ENCODE measurements at regions not wholly inside any gene's neighbourhood (a gene's known extent, or its start where the extent isn't known, plus 50 kb on each side); places are given as distances from the start of the nearest gene placed in this dataset.

DNA sequence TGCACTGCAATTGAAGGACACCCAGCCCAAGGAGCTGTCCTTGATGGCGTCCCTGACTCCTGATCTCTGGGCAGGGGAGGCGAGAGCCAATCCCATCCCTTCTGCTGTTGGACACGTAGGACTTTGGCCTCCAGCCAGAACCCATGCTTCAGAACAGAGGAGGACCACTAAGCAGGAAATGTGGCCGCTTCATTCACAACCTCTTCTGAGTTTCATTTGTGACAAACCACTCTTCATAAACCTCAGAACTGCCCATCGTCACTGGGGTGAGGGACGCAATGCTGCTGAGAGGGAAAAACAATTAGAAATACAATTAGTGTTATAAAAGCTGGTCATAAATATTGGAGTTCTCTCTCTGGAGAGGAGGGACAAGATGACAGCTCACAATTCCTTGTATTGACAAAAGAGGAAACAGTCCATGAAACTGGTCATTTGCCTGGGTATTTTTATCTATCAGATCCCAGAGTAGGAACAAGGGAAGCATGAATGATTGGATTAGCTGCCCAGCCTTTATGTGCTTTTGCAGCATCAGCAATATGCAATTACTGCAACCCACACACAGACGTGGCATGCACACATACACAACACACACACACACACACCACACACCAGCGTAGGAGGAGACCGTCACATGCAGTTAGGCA lies 216.5 kb upstream of the CADM1 start:
- DNase-seq = no peak
- H2BK5ac ChIP-seq (ENCODE audit: low read depth, low read length, poor library complexity) = no peak overlapping the region
- no peak overlapping the region for H3K27ac ChIP-seq (ENCODE audit: low read depth, low read length)
- H3K36me3 ChIP-seq (ENCODE audit: control insufficient read depth in 1 of 2, insufficient read depth in 2 of 2, low read length in 2 of 2) = no peaks in the 10 kb centered on the region
- no CpG with 5 or more reads among the region's 9 CpGs for WGBS (ENCODE audit: extremely low coverage, insufficient coverage, insufficient read length)
- H3K4ac ChIP-seq (ENCODE audit: low read depth, low read length) = no peak overlapping the region
- no peak overlapping the region for H3K4me2 ChIP-seq (ENCODE audit: low read length)
- H4K91ac ChIP-seq (ENCODE audit: low read depth, low read length) = no peak overlapping the region
- peaks cover 4 to 5% of the 10 kb centered on the region in 2 experiments for H3K4me1 ChIP-seq (ENCODE audit: control insufficient read depth in 1 of 2, insufficient read depth in 2 of 2, low read length in 2 of 2)
- no peak overlapping the region for H3K18ac ChIP-seq (ENCODE audit: low read length)
- no peak overlapping the region for H3K9ac ChIP-seq (ENCODE audit: low read length)
- H3K4me3 ChIP-seq (ENCODE audit: low read depth, low read length) = no peak overlapping the region
- peaks cover 2% of the 10 kb centered on the region for H3K79me2 ChIP-seq (ENCODE audit: control insufficient read depth, insufficient read depth, low read length, poor library complexity)
- H3K79me1 ChIP-seq (ENCODE audit: low read length) = peaks cover 7% of the 10 kb centered on the region
- no peak overlapping the region for H2AK5ac ChIP-seq (ENCODE audit: low read length)
- no peak overlapping the region for H2BK120ac ChIP-seq (ENCODE audit: insufficient read depth, low read length, poor library complexity)
- H2BK12ac ChIP-seq (ENCODE audit: low read length) = no peak overlapping the region
- no peak overlapping the region for H2AFZ ChIP-seq (ENCODE audit: insufficient read depth, low read length, poor library complexity)
- H3K27me3 ChIP-seq (ENCODE audit: insufficient read depth, low read length) = no peaks in the 10 kb centered on the region
- H3K14ac ChIP-seq (ENCODE audit: low read length) = no peak overlapping the region
- H3K9me3 ChIP-seq (ENCODE audit: insufficient read depth, low read depth, low read length) = peaks cover 2% of the 10 kb centered on the region
- H3K23ac ChIP-seq (ENCODE audit: low read length) = no peak overlapping the region
- H4K12ac ChIP-seq (ENCODE audit: low read depth, low read length) = no peak overlapping the region
- no peak overlapping the region for H4K8ac ChIP-seq (ENCODE audit: low read depth, low read length)

DNA sequence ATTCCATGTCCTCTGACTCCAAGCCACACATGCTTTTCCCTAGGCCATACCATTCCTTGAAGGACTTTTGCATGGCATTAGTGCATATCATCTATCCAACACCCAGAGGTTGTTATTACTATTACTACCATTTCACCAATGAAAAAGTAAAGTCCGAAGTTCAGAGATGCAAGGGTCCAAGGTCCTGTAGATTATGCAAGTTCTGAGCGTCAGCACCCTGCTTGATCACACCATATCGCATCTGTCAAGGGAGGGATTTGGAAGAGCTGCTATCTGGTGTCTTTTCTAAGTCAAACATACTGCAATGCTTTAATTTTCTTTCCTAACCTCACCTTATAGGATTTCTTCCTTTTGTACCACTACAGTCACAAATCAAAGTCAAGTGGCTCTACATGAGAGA lies 214.7 kb upstream of the CADM1 start:
- H3K9ac ChIP-seq (ENCODE audit: low read length) = no peak overlapping the region
- no peak overlapping the region for H3K14ac ChIP-seq (ENCODE audit: low read length)
- no peak overlapping the region for H2BK12ac ChIP-seq (ENCODE audit: low read length)
- no peak overlapping the region for H3K4ac ChIP-seq (ENCODE audit: low read depth, low read length)
- no peak overlapping the region for H2BK5ac ChIP-seq (ENCODE audit: low read depth, low read length, poor library complexity)
- peaks cover 12% of the 10 kb centered on the region in 2 experiments for H3K4me1 ChIP-seq (ENCODE audit: control insufficient read depth in 1 of 2, insufficient read depth in 2 of 2, low read length in 2 of 2)
- no peak overlapping the region for H3K27ac ChIP-seq (ENCODE audit: low read depth, low read length)
- H3K79me2 ChIP-seq (ENCODE audit: control insufficient read depth, insufficient read depth, low read length, poor library complexity) = peaks cover 2% of the 10 kb centered on the region
- no peak overlapping the region for H3K4me2 ChIP-seq (ENCODE audit: low read length)
- H4K12ac ChIP-seq (ENCODE audit: low read depth, low read length) = no peak overlapping the region
- no peak overlapping the region for H2AFZ ChIP-seq (ENCODE audit: insufficient read depth, low read length, poor library complexity)
- no peak overlapping the region for H3K4me3 ChIP-seq (ENCODE audit: low read depth, low read length)
- H4K91ac ChIP-seq (ENCODE audit: low read depth, low read length) = no peak overlapping the region
- H4K8ac ChIP-seq (ENCODE audit: low read depth, low read length) = no peak overlapping the region
- no peak overlapping the region for H3K23ac ChIP-seq (ENCODE audit: low read length)
- peaks cover 10% of the 10 kb centered on the region for H3K79me1 ChIP-seq (ENCODE audit: low read length)
- H2AK5ac ChIP-seq (ENCODE audit: low read length) = no peak overlapping the region
- no peak for DNase-seq
- H3K36me3 ChIP-seq (ENCODE audit: control insufficient read depth in 1 of 2, insufficient read depth in 2 of 2, low read length in 2 of 2) = no peaks in the 10 kb centered on the region
- H3K27me3 ChIP-seq (ENCODE audit: insufficient read depth, low read length) = no peaks in the 10 kb centered on the region
- no peak overlapping the region for H2BK120ac ChIP-seq (ENCODE audit: insufficient read depth, low read length, poor library complexity)
- H3K9me3 ChIP-seq (ENCODE audit: insufficient read depth, low read depth, low read length) = no peaks in the 10 kb centered on the region
- no CpG with 5 or more reads among the region's 3 CpGs for WGBS (ENCODE audit: extremely low coverage, insufficient coverage, insufficient read length)
- H3K18ac ChIP-seq (ENCODE audit: low read length) = no peak overlapping the region

DNA sequence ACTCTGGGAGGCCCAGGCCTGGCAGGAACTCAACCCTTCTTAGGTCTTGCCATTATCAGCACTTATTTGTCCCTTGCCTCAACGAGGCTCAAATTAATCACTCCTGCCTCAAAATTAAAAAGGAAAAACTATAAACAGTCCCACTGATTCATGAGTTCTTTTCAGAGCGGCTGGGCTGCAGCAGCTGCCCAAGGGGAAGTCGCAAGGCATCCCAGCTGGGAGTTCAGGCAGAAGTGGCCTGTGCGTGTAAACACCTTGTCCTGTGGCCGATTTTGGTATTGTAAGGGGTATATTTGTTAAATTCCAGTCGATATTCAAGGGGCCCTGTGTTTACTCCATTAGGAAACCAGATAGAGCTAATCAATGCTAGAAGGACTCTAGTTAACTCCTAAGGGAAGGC lies 213.9 kb upstream of the CADM1 start:
- no peak overlapping the region for H2BK12ac ChIP-seq (ENCODE audit: low read length)
- H3K79me2 ChIP-seq (ENCODE audit: control insufficient read depth, insufficient read depth, low read length, poor library complexity) = peaks cover 2% of the 10 kb centered on the region
- no peak overlapping the region for H3K4me3 ChIP-seq (ENCODE audit: low read depth, low read length)
- H2BK5ac ChIP-seq (ENCODE audit: low read depth, low read length, poor library complexity) = no peak overlapping the region
- no peak overlapping the region for H3K4ac ChIP-seq (ENCODE audit: low read depth, low read length)
- no peak overlapping the region for H2AK5ac ChIP-seq (ENCODE audit: low read length)
- H3K79me1 ChIP-seq (ENCODE audit: low read length) = peaks cover 10% of the 10 kb centered on the region
- no peak overlapping the region for H3K9ac ChIP-seq (ENCODE audit: low read length)
- H3K36me3 ChIP-seq (ENCODE audit: control insufficient read depth in 1 of 2, insufficient read depth in 2 of 2, low read length in 2 of 2) = no peaks in the 10 kb centered on the region
- no peak overlapping the region for H4K12ac ChIP-seq (ENCODE audit: low read depth, low read length)
- no peak overlapping the region for H2AFZ ChIP-seq (ENCODE audit: insufficient read depth, low read length, poor library complexity)
- H3K27ac ChIP-seq (ENCODE audit: low read depth, low read length) = no peak overlapping the region
- no peak overlapping the region for H3K4me2 ChIP-seq (ENCODE audit: low read length)
- no peak for DNase-seq
- no peak overlapping the region for H3K14ac ChIP-seq (ENCODE audit: low read length)
- peaks cover 12% of the 10 kb centered on the region in 2 experiments for H3K4me1 ChIP-seq (ENCODE audit: control insufficient read depth in 1 of 2, insufficient read depth in 2 of 2, low read length in 2 of 2)
- no peak overlapping the region for H4K91ac ChIP-seq (ENCODE audit: low read depth, low read length)
- no peak overlapping the region for H2BK120ac ChIP-seq (ENCODE audit: insufficient read depth, low read length, poor library complexity)
- H3K27me3 ChIP-seq (ENCODE audit: insufficient read depth, low read length) = no peaks in the 10 kb centered on the region
- WGBS (ENCODE audit: extremely low coverage, insufficient coverage, insufficient read length) = no CpG with 5 or more reads among the region's 6 CpGs
- no peaks in the 10 kb centered on the region for H3K9me3 ChIP-seq (ENCODE audit: insufficient read depth, low read depth, low read length)
- no peak overlapping the region for H4K8ac ChIP-seq (ENCODE audit: low read depth, low read length)
- no peak overlapping the region for H3K23ac ChIP-seq (ENCODE audit: low read length)
- no peak overlapping the region for H3K18ac ChIP-seq (ENCODE audit: low read length)

DNA sequence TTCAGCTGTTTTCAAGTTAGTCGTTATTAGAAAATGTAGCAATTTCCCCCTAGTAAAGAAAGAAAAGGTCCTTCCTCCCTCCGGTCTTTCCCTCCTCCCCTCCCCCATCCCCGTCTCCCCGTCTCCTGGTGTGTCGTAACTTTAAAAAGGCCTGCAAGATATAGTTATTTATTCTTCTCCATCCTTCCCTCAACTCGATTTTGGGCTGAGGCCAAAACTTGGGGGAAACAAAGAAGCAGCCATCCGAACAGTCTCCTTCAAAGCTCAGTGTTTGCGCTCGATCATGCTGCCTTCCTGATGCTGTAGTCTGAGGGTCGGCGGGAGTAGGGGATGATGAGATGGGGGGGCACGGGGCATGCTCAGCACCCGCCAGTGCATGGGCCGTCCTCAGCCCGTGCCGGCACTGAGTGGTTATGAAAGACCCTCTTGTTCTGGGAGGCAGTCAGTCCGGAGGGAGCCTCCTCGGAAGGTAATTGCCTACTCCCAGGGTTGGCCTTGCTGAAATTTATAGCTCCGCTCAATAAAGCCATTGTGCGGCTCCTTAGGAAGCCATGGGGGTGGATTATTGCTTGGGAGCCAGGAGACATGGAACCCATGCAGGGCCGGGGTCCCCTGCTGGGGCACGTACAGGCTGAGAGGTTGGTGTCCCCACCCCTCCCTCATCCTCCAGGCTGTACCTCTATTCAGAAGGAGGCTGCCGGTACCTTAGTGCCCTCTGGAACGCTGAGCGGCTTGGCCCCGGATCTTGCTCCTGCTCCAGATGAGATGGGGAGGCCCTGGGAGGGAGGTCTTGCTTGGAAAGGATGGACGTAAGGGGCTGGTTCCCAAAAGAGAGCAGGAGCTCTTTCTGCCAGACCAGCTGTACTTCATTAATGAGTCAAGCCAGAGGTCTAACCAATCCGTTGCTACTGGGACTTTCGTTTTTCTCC lies 212.7 kb upstream of the CADM1 start:
- Histone ChIP-seq H3K27ac (ENCODE audit: low read depth, low read length) (no peak overlapping the region), H3K9me3 (ENCODE audit: insufficient read depth, low read depth, low read length) (no peaks in the 10 kb centered on the region), H3K79me2 (ENCODE audit: control insufficient read depth, insufficient read depth, low read length, poor library complexity) (peaks cover 2% of the 10 kb centered on the region), H3K23ac (ENCODE audit: low read length) (no peak overlapping the region), H3K79me1 (ENCODE audit: low read length) (peaks cover 10% of the 10 kb centered on the region), H3K4me3 (ENCODE audit: low read depth, low read length) (no peak overlapping the region), H3K4me1 (ENCODE audit: control insufficient read depth in 1 of 2, insufficient read depth in 2 of 2, low read length in 2 of 2) (peaks cover 12% of the 10 kb centered on the region in 2 experiments), H3K4ac (ENCODE audit: low read depth, low read length) (no peak overlapping the region), H4K91ac (ENCODE audit: low read depth, low read length) (no peak overlapping the region), H4K12ac (ENCODE audit: low read depth, low read length) (no peak overlapping the region), H3K4me2 (ENCODE audit: low read length) (no peak overlapping the region), H2BK120ac (ENCODE audit: insufficient read depth, low read length, poor library complexity) (no peak overlapping the region), H3K27me3 (ENCODE audit: insufficient read depth, low read length) (no peaks in the 10 kb centered on the region), H3K14ac (ENCODE audit: low read length) (peak overlapping the region; percentile 6), H2BK12ac (ENCODE audit: low read length) (no peak overlapping the region), H2AK5ac (ENCODE audit: low read length) (peak overlapping the region; percentile 35), H4K8ac (ENCODE audit: low read depth, low read length) (no peak overlapping the region), H3K36me3 (ENCODE audit: control insufficient read depth in 1 of 2, insufficient read depth in 2 of 2, low read length in 2 of 2) (no peaks in the 10 kb centered on the region), H3K18ac (ENCODE audit: low read length) (no peak overlapping the region), H2AFZ (ENCODE audit: insufficient read depth, low read length, poor library complexity) (no peak overlapping the region), H2BK5ac (ENCODE audit: low read depth, low read length, poor library complexity) (no peak overlapping the region), H3K9ac (ENCODE audit: low read length) (no peak overlapping the region)
- no peak for DNase-seq
- no CpG with 5 or more reads among the region's 29 CpGs for WGBS (ENCODE audit: extremely low coverage, insufficient coverage, insufficient read length)

All from trophoblast cell (in vitro differentiated cells and primary cell).